IMR-90 (cell line): ENCODE measurements at regions not wholly inside any gene's neighbourhood (a gene's known extent, or its start where the extent isn't known, plus 50 kb on each side); places are given as distances from the start of the nearest gene placed in this dataset.

Experiments used
- ATAC-seq: fragments of 200-7000 bp; cut with Tn5 transposase; 2 replicates; pipeline ENCODE4 v1.9.1; 2020; ENCODE audit warnings: low read depth, mild to moderate bottlenecking, moderate library complexity
- BruUV-seq: library from RNA; stranded (reverse); fragments of 400-500 nt; replicated peaks from 2 replicates; lab custom pipeline; 2021; lab: Mats Ljungman, UMichigan
- CTCF ChIA-PET: fragments of 300-600 bp; formaldehyde crosslinking; extraction: SDS; loops from one replicate; lab custom pipeline; 2021; ENCODE audit warnings: antibody characterized with exemption; lab: Yijun Ruan, JAX
- POLR2A ChIA-PET: fragments of 300-600 bp; sonication (Branson Sonifier 250); formaldehyde crosslinking; loops from one replicate; lab custom pipeline; 2022; ENCODE audit warnings: antibody characterized with exemption; ENCODE audit not compliant: unreplicated experiment; lab: Charles Lee
- DNase-seq: peaks from one replicate; pipeline ENCODE4 v3.0.0; 2013
- H2AFZ ChIP-seq: replicated peaks from 2 replicates; pipeline ENCODE3; 2013; ENCODE audit warnings: low read length, mild to moderate bottlenecking; ENCODE audit not compliant: poor library complexity
- H2AK5ac ChIP-seq: 2 replicates; pipeline ENCODE4 v1.6.1; 2013; ENCODE audit warnings: low read depth, low read length, inconsistent platforms
- H2AK9ac ChIP-seq: replicated peaks from 2 replicates; pipeline ENCODE3; 2013; ENCODE audit warnings: mild to moderate bottlenecking, low read depth, low read length, moderate library complexity; ENCODE audit not compliant: poor library complexity
- H2BK120ac ChIP-seq: 2 replicates; pipeline ENCODE4 v1.6.1; 2013; ENCODE audit warnings: low read depth, low read length, inconsistent platforms
- H2BK15ac ChIP-seq: 3 replicates; pipeline ENCODE4 v1.6.1; 2013; ENCODE audit warnings: low read depth, low read length, inconsistent platforms
- H2BK20ac ChIP-seq: 2 replicates; pipeline ENCODE4 v1.6.1; 2013; ENCODE audit warnings: low read depth, mild to moderate bottlenecking, inconsistent platforms, low read length, moderate library complexity
- H2BK5ac ChIP-seq: 2 replicates; pipeline ENCODE4 v1.6.1; 2013; ENCODE audit warnings: mild to moderate bottlenecking, low read depth, low read length, inconsistent platforms; ENCODE audit not compliant: poor library complexity, severe bottlenecking
- H3K14ac ChIP-seq: replicated peaks from 2 replicates; pipeline ENCODE4 v1.6.1; 2013; ENCODE audit warnings: low read depth, low read length, inconsistent platforms
- H3K18ac ChIP-seq: 2 replicates; pipeline ENCODE4 v1.6.1; 2013; ENCODE audit warnings: low read depth, low read length, control low read depth
- H3K23ac ChIP-seq: 2 replicates; pipeline ENCODE4 v1.6.1; 2013; ENCODE audit warnings: low read depth, low read length, inconsistent platforms
- H3K27ac ChIP-seq: 2 replicates; pipeline ENCODE4 v1.5.1; 2013; ENCODE audit warnings: mild to moderate bottlenecking, control low read depth, low read length; ENCODE audit not compliant: insufficient read depth
- H3K27me3 ChIP-seq: 2 replicates; pipeline ENCODE4 v1.6.1; 2013; ENCODE audit warnings: low read length; ENCODE audit not compliant: control insufficient read depth, insufficient read depth
- H3K36me3 ChIP-seq: 2 replicates; pipeline ENCODE4 v1.6.1; 2013; ENCODE audit warnings: low read length, mixed read lengths; ENCODE audit not compliant: control insufficient read depth, insufficient read depth
- H3K4ac ChIP-seq: 2 replicates; pipeline ENCODE4 v1.6.1; 2013; ENCODE audit warnings: low read depth, low read length, inconsistent platforms
- H3K4me1 ChIP-seq: 2 replicates; pipeline ENCODE4 v1.6.1; 2013; ENCODE audit warnings: low read length, mixed read lengths; ENCODE audit not compliant: control insufficient read depth, insufficient read depth
- H3K4me2 ChIP-seq: 2 replicates; pipeline ENCODE4 v1.6.1; 2013; ENCODE audit warnings: low read depth, mild to moderate bottlenecking, control low read depth, low read length, moderate library complexity
- H3K4me3 ChIP-seq: 2 replicates; pipeline ENCODE4 v1.5.1; 2013; ENCODE audit warnings: low read depth, mild to moderate bottlenecking, control low read depth, low read length, moderate library complexity; ENCODE audit not compliant: insufficient read depth
- H3K56ac ChIP-seq: 2 replicates; pipeline ENCODE4 v1.6.1; 2013; ENCODE audit warnings: low read length, inconsistent platforms; ENCODE audit not compliant: insufficient read depth; ENCODE audit errors: extremely low read depth
- H3K79me1 ChIP-seq, 2 experiments: 2 replicates each; pipeline ENCODE4 v1.6.1; 2013; ENCODE audit warnings: low read length in 2 of 2, inconsistent platforms in 1 of 2, low read depth in 1 of 2
- H3K9ac ChIP-seq: 2 replicates; pipeline ENCODE4 v1.6.1; 2013; ENCODE audit warnings: low read depth, low read length, control low read depth
- H3K9me1 ChIP-seq: 2 replicates; pipeline ENCODE4 v1.6.1; 2013; ENCODE audit warnings: low read length, inconsistent platforms; ENCODE audit not compliant: insufficient read depth
- H3K9me3 ChIP-seq: 2 replicates; pipeline ENCODE4 v1.6.1; 2013; ENCODE audit warnings: low read length; ENCODE audit not compliant: control insufficient read depth, insufficient read depth
- H4K20me1 ChIP-seq: 2 replicates; pipeline ENCODE4 v1.6.1; 2013; ENCODE audit warnings: low read length, inconsistent platforms; ENCODE audit not compliant: insufficient read depth
- H4K5ac ChIP-seq: 2 replicates; pipeline ENCODE4 v1.6.1; 2013; ENCODE audit warnings: mild to moderate bottlenecking, low read depth, low read length, control low read depth
- H4K8ac ChIP-seq, 2 experiments: 2 replicates each; pipeline ENCODE4 v1.6.1; 2013; ENCODE audit warnings: low read depth in 2 of 2, low read length in 2 of 2, control low read depth in 1 of 2, inconsistent platforms in 1 of 2
- H4K91ac ChIP-seq: 2 replicates; pipeline ENCODE4 v1.6.1; 2013; ENCODE audit warnings: low read depth, low read length, inconsistent platforms; ENCODE audit not compliant: insufficient read depth
- CHD1 ChIP-seq: IDR thresholded peaks from 2 replicates; pipeline ENCODE4 v1.6.1; 2012; ENCODE audit warnings: low read depth, low read length, improper control_type of control experiment
- FOS ChIP-seq: fragments of 150-350 bp; IDR thresholded peaks from 2 replicates; pipeline ENCODE4 v1.6.1; 2016; ENCODE audit warnings: low read depth, low read length
- RCOR1 ChIP-seq: IDR thresholded peaks from 2 replicates; pipeline ENCODE4 v1.6.1; 2012; ENCODE audit warnings: mild to moderate bottlenecking, low read length, improper control_type of control experiment; ENCODE audit not compliant: insufficient replicate concordance
- WGBS, 2 experiments: methylation state at CpG; one replicate each; pipeline versions ENCODE4 v1.1.5 to v1.1.7; 2013; ENCODE audit warnings: missing lambda C conversion rate in 2 of 2; ENCODE audit not compliant: insufficient read length in 1 of 2; ENCODE audit errors: extremely low coverage in 2 of 2; 5-methylcytosine and 5-hydroxymethylcytosine counted together
- dilution Hi-C: fragments of 300-500 bp; cut with HindIII; formaldehyde crosslinking; loops from one replicate; pipeline ENCODE4 v1.14.3; 2018; ENCODE audit warnings: low sequenced_read_pairs; ENCODE audit not compliant: unreplicated experiment
- in situ Hi-C: fragments of 300-500 bp; cut with MboI; formaldehyde crosslinking; loops from 3 replicates; pipeline ENCODE4 v1.14.3; 2019; ENCODE audit warnings: low sequenced_read_pairs, inconsistent platforms, mixed read lengths
- intact Hi-C: fragments of 100-400 bp; cut with micrococcal nuclease; formaldehyde crosslinking; loops from 2 replicates; pipeline ENCODE4 v1.10.0; 2022
- TF ChIP-seq, protein P1 (sequence below): fragments of 150-350 bp; IDR thresholded peaks from 2 replicates; pipeline ENCODE4 v1.6.1; 2016; ENCODE audit warnings: low read depth, mild to moderate bottlenecking, low read length, moderate library complexity, borderline replicate concordance

DNA sequence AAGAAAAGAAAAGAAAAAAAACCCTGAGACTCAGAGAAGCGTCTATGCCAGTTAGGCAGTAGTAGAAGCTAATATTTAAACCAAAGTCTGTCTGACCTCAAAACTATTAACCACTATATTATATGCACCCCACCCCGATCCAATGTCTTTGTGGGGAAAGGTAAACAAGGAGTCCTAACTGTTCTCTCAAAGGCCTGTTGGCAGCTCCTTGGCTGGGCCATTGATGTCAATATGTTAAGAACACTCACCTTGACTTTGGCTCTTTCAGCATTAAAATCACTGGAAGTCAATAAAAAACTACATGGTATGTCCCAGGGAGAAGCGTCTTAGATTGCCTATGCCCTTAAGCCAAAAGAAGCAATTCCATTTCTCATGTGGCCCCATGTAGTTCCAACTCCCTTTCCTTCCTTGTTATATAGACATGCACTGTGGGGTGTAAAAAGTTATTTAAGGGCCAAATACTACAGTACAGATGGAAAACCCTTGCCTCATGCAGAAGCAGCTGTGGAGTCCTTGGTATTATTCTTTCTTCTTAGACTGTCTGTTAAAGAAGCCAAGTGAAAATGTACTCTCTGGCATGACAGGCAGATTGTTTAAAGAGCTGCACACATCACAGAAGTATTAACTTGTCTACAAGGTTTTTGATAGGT lies 308.6 kb upstream of the RPS23 start:
- WGBS, 2 experiments = no CpG with 5 or more reads among the region's 3 CpGs
- H3K18ac ChIP-seq = no peak overlapping the region
- no peaks in the 10 kb centered on the region for H3K9me1 ChIP-seq
- H3K36me3 ChIP-seq = no peaks in the 10 kb centered on the region
- no peak overlapping the region for H3K9ac ChIP-seq
- no peak overlapping the region for H2BK5ac ChIP-seq
- ChIA-PET CTCF (interaction anchor here (0.5 to 0.7 kb wide), 3 partner anchors 17 to 239 kb away, joined by 3 to 9 read pairs (median 3); no protein-coding TSS in a partner anchor), POLR2A (no interaction called here)
- no peaks in the 10 kb centered on the region for H3K4me1 ChIP-seq
- H4K8ac ChIP-seq = no peak overlapping the region
- no peak overlapping the region for H3K23ac ChIP-seq
- H3K4me2 ChIP-seq = no peak overlapping the region
- H3K27me3 ChIP-seq = peaks cover 4% of the 10 kb centered on the region; the same call in 1 of the 2 replicates
- H2BK120ac ChIP-seq = no peak overlapping the region
- no peak overlapping the region for H2BK20ac ChIP-seq
- in situ Hi-C loops (no loop called here), intact Hi-C loops (no loop called here), dilution Hi-C loops (no loop called here)
- H2AK9ac ChIP-seq = no peak overlapping the region
- H2AK5ac ChIP-seq = no peak overlapping the region
- no peak overlapping the region for H2BK15ac ChIP-seq
- H3K79me1 ChIP-seq = no peaks in the 10 kb centered on the region
- H3K14ac ChIP-seq = no peak overlapping the region; the same call in 1 of the 2 replicates
- no peaks in the 10 kb centered on the region for H4K20me1 ChIP-seq
- no peak for TF ChIP-seq RCOR1
- TF ChIP-seq FOS = no peak
- no peak for TF ChIP-seq CHD1
- TF ChIP-seq, protein P1, sequence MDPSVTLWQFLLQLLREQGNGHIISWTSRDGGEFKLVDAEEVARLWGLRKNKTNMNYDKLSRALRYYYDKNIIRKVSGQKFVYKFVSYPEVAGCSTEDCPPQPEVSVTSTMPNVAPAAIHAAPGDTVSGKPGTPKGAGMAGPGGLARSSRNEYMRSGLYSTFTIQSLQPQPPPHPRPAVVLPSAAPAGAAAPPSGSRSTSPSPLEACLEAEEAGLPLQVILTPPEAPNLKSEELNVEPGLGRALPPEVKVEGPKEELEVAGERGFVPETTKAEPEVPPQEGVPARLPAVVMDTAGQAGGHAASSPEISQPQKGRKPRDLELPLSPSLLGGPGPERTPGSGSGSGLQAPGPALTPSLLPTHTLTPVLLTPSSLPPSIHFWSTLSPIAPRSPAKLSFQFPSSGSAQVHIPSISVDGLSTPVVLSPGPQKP = no peak
- H3K4ac ChIP-seq = no peak overlapping the region
- BruUV-seq = no TSS peak
- no peak overlapping the region for H4K91ac ChIP-seq
- H3K56ac ChIP-seq = no peak overlapping the region
- H2AFZ ChIP-seq = no peak overlapping the region
- ATAC-seq = no peak
- H3K9me3 ChIP-seq = peaks cover 3% of the 10 kb centered on the region; the same call in 1 of the 2 replicates
- no peak overlapping the region for H3K4me3 ChIP-seq
- DNase-seq = no peak
- no peak overlapping the region for H3K27ac ChIP-seq
- no peak overlapping the region for H4K5ac ChIP-seq
